Suprapubic skin (tissue), 4 donors: ENCODE measurements at regions not wholly inside any gene's neighbourhood (a gene's known extent, or its start where the extent isn't known, plus 50 kb on each side); places are given as distances from the start of the nearest gene placed in this dataset.
"Not testable (repeated sequence)": the region's sequence is repeated elsewhere in the genome, so short reads cannot be mapped to it uniquely, and the experiment has no call there.

Experiments
- DNase-seq, 2 donors: peaks; one replicate each; pipeline ENCODE4 v3.0.0-alpha.2; 2019; ENCODE audit warnings: low spot score in 2 of 2
- H3K27ac ChIP-seq: fragments of 200-600 bp; sonication (generic); one replicate; pipeline ENCODE4 v1.5.1; 2019
- H3K27me3 ChIP-seq: fragments of 200-600 bp; sonication (generic); one replicate; pipeline ENCODE4 v1.5.1; 2019
- H3K36me3 ChIP-seq: fragments of 200-600 bp; sonication (generic); one replicate; pipeline ENCODE4 v1.5.1; 2019
- H3K4me1 ChIP-seq: fragments of 200-600 bp; sonication (generic); one replicate; pipeline ENCODE4 v1.5.1; 2019
- H3K4me3 ChIP-seq: fragments of 200-600 bp; sonication (generic); one replicate; pipeline ENCODE4 v1.5.1; 2019; ENCODE audit warnings: mild to moderate bottlenecking
- H3K9me3 ChIP-seq: fragments of 200-600 bp; sonication (generic); one replicate; pipeline ENCODE4 v1.5.1; 2019
- CTCF ChIP-seq, 2 donors: fragments of 200-600 bp in 1 of 2; fragments of 450-650 bp in 1 of 2; sonication (generic) in 1 of 2; IDR thresholded peaks; one replicate each; pipeline ENCODE4 v1.5.1; 2016 to 2019; ENCODE audit warnings: antibody characterized with exemption in 2 of 2, mild to moderate bottlenecking in 1 of 2, moderate library complexity in 1 of 2
- EP300 ChIP-seq: sonication (generic); formaldehyde crosslinking; IDR thresholded peaks from one replicate; pipeline ENCODE4 v1.6.1; 2017; ENCODE audit warnings: antibody characterized with exemption
- POLR2A ChIP-seq, 2 donors: fragments of 450-650 bp; IDR thresholded peaks; one replicate each; pipeline ENCODE4 v1.6.1; 2017; ENCODE audit warnings: antibody characterized with exemption in 2 of 2, mild to moderate bottlenecking in 2 of 2, moderate library complexity in 2 of 2
- POLR2AphosphoS5 ChIP-seq, 3 donors: sonication (generic); formaldehyde crosslinking; IDR thresholded peaks; one replicate each; pipeline ENCODE4 v1.6.1; 2017; ENCODE audit warnings: antibody characterized with exemption in 3 of 3
- WGBS: methylation state at CpG from one replicate; pipeline ENCODE4 v1.1.5; 2018; 5-methylcytosine and 5-hydroxymethylcytosine counted together

GRCh38 chr6:15819841-15820240 lies 157.0 kb upstream of the DTNBP1 start:
- Histone ChIP-seq H3K4me3 (no peak overlapping the region), H3K27me3 (no peaks in the 10 kb centered on the region), H3K27ac (no peak overlapping the region), H3K36me3 (no peaks in the 10 kb centered on the region), H3K9me3 (no peaks in the 10 kb centered on the region), H3K4me1 (no peaks in the 10 kb centered on the region)
- 91% methylated on average over 7 of the region's 7 CpGs for WGBS
- TF ChIP-seq POLR2A (IDR thresholded peaks at IDR 0.05) (no peak), POLR2AphosphoS5 (IDR thresholded peaks at IDR 0.05) (no peak), CTCF (IDR thresholded peaks at IDR 0.05) (no peak), EP300 (no peak)
- no peak for DNase-seq

- H3K9me3 ChIP-seq = no peaks in the 10 kb centered on the region
- 65% methylated on average over 5 of the region's 5 CpGs for WGBS
- H3K27me3 ChIP-seq = no peaks in the 10 kb centered on the region
- H3K27ac ChIP-seq = no peak overlapping the region
- TF ChIP-seq EP300 = no peak
- TF ChIP-seq POLR2AphosphoS5 (IDR thresholded peaks at IDR 0.05) = no peak
- TF ChIP-seq CTCF (IDR thresholded peaks at IDR 0.05) = no peak
- no peak for TF ChIP-seq POLR2A (IDR thresholded peaks at IDR 0.05)
- no peaks in the 10 kb centered on the region for H3K4me1 ChIP-seq
- H3K4me3 ChIP-seq = no peak overlapping the region
- no peaks in the 10 kb centered on the region for H3K36me3 ChIP-seq
- no peak for DNase-seq
Measured at GRCh38 chr6:15819226-15819625, 156.4 kb upstream of the DTNBP1 start.

GRCh38 chr6:15818491-15818890 lies 155.7 kb upstream of the DTNBP1 start:
- no peak for TF ChIP-seq POLR2AphosphoS5 (IDR thresholded peaks at IDR 0.05)
- TF ChIP-seq CTCF (IDR thresholded peaks at IDR 0.05) = no peak
- no peak for TF ChIP-seq EP300
- TF ChIP-seq POLR2A (IDR thresholded peaks at IDR 0.05) = no peak
- no peak overlapping the region for H3K27ac ChIP-seq
- no peaks in the 10 kb centered on the region for H3K9me3 ChIP-seq
- no peaks in the 10 kb centered on the region for H3K27me3 ChIP-seq
- H3K4me3 ChIP-seq = no peak overlapping the region
- H3K36me3 ChIP-seq = no peaks in the 10 kb centered on the region
- no peak for DNase-seq
- no peaks in the 10 kb centered on the region for H3K4me1 ChIP-seq
- 46% methylated on average over 2 of the region's 2 CpGs for WGBS

- Histone ChIP-seq H3K27me3 (no peaks in the 10 kb centered on the region), H3K4me1 (no peaks in the 10 kb centered on the region), H3K27ac (no peak overlapping the region), H3K9me3 (no peaks in the 10 kb centered on the region), H3K36me3 (no peaks in the 10 kb centered on the region), H3K4me3 (no peak overlapping the region)
- 85% methylated on average over 7 of the region's 7 CpGs for WGBS
- no peak for DNase-seq
- no peak for TF ChIP-seq POLR2AphosphoS5 (IDR thresholded peaks at IDR 0.05)
Measured at GRCh38 chr6:15818044-15818443, 155.2 kb upstream of the DTNBP1 start.

GRCh38 chr6:15817100-15817499 lies 154.3 kb upstream of the DTNBP1 start:
- no peaks in the 10 kb centered on the region for H3K36me3 ChIP-seq
- 66% methylated on average over 4 of the region's 4 CpGs for WGBS
- H3K4me1 ChIP-seq = no peaks in the 10 kb centered on the region
- no peak for DNase-seq
- no peak overlapping the region for H3K4me3 ChIP-seq
- no peak overlapping the region for H3K27ac ChIP-seq
- no peaks in the 10 kb centered on the region for H3K27me3 ChIP-seq
- no peaks in the 10 kb centered on the region for H3K9me3 ChIP-seq
- no peak for TF ChIP-seq POLR2A (IDR thresholded peaks at IDR 0.05)
- TF ChIP-seq POLR2AphosphoS5 (IDR thresholded peaks at IDR 0.05) = no peak
- no peak for TF ChIP-seq CTCF (IDR thresholded peaks at IDR 0.05)
- TF ChIP-seq EP300 = no peak

- no peaks in the 10 kb centered on the region for H3K9me3 ChIP-seq
- no peak overlapping the region for H3K4me3 ChIP-seq
- H3K4me1 ChIP-seq = no peaks in the 10 kb centered on the region
- H3K27ac ChIP-seq = no peak overlapping the region
- 50% methylated on average over 2 of the region's 2 CpGs for WGBS
- DNase-seq = no peak
- no peaks in the 10 kb centered on the region for H3K36me3 ChIP-seq
- no peaks in the 10 kb centered on the region for H3K27me3 ChIP-seq
- no peak for TF ChIP-seq POLR2A (IDR thresholded peaks at IDR 0.05)
- TF ChIP-seq POLR2AphosphoS5 (IDR thresholded peaks at IDR 0.05) = no peak
- no peak for TF ChIP-seq CTCF (IDR thresholded peaks at IDR 0.05)
- TF ChIP-seq EP300 = no peak
Measured at GRCh38 chr6:15816661-15817060, 153.8 kb upstream of the DTNBP1 start.

GRCh38 chr6:15813698-15814097 lies 150.9 kb upstream of the DTNBP1 start:
- H3K4me3 ChIP-seq, H3K27me3 ChIP-seq, H3K4me1 ChIP-seq, H3K36me3 ChIP-seq, H3K9me3 ChIP-seq, H3K27ac ChIP-seq, DNase-seq: not testable (repeated sequence)
- 67% methylated on average over 5 of the region's 5 CpGs for WGBS
